Gastrocnemius medialis (tissue), 4 donors: ENCODE measurements at regions not wholly inside any gene's neighbourhood (a gene's known extent, or its start where the extent isn't known, plus 50 kb on each side); places are given as distances from the start of the nearest gene placed in this dataset.
"Not testable (repeated sequence)": the region's sequence is repeated elsewhere in the genome, so short reads cannot be mapped to it uniquely, and the experiment has no call there.

Experiments
- ATAC-seq, 2 donors: fragments of 150-250 bp; one replicate each; pipeline ENCODE4 v1.9.1; 2016
- DNase-seq, 2 donors: peaks; one replicate each; pipeline ENCODE4 v3.0.0-alpha.2; 2019
- H3K27ac ChIP-seq, 4 donors: fragments of 200-600 bp; sonication (generic); 1 replicate in 1 of 4; 2 replicates in 3 of 4; pipeline ENCODE4 v1.5.1; 2016 to 2018; ENCODE audit warnings: mild to moderate bottlenecking in 2 of 4, moderate library complexity in 1 of 4
- H3K27me3 ChIP-seq, 3 donors: fragments of 200-600 bp; sonication (generic) in 2 of 3; 1 replicate in 1 of 3; 2 replicates in 2 of 3; pipeline versions ENCODE4 v1.5.1 to v1.6.0; 2016 to 2019; ENCODE audit warnings: mild to moderate bottlenecking in 1 of 3, moderate library complexity in 1 of 3
- H3K36me3 ChIP-seq, 2 donors: fragments of 200-600 bp; sonication (generic) in 1 of 2; one replicate each; pipeline ENCODE4 v1.5.1; 2017 to 2018
- H3K4me1 ChIP-seq, 2 donors: fragments of 200-600 bp; sonication (generic) in 1 of 2; one replicate each; pipeline ENCODE4 v1.5.1; 2016 to 2017; ENCODE audit warnings: mild to moderate bottlenecking in 2 of 2
- H3K4me3 ChIP-seq, 4 donors: fragments of 200-600 bp; sonication (generic) in 3 of 4; 1 replicate in 1 of 4; 2 replicates in 3 of 4; pipeline ENCODE4 v1.5.1; 2016 to 2019; ENCODE audit warnings: mild to moderate bottlenecking in 2 of 4
- H3K9me3 ChIP-seq, 3 donors: fragments of 200-600 bp; sonication (generic) in 2 of 3; 1 replicate in 1 of 3; 2 replicates in 2 of 3; pipeline ENCODE4 v1.5.1; 2016 to 2019
- POLR2A ChIP-seq, 2 donors: fragments of 450-650 bp; IDR thresholded peaks; one replicate each; pipeline ENCODE4 v1.6.1; 2017; ENCODE audit warnings: antibody characterized with exemption in 2 of 2, mild to moderate bottlenecking in 2 of 2, moderate library complexity in 2 of 2
- in situ Hi-C, 4 donors: fragments of 200-750 bp; cut with MboI; loops; one replicate each; pipeline versions ENCODE4 v1.15.0 to v1.8.0; 2017; ENCODE audit warnings: low sequenced_read_pairs in 4 of 4
- intact Hi-C: fragments of 100-400 bp; cut with DNase I; formaldehyde crosslinking; loops from one replicate; pipeline ENCODE4 v1.15.1; 2023; ENCODE audit warnings: low total_unique reads
- TF ChIP-seq, protein P1 (sequence below), 5 experiments: fragments of 450-650 bp in 3 of 5; fragments of 200-600 bp in 2 of 5; sonication (generic) in 2 of 5; IDR thresholded peaks in 4 of 5; conservative IDR thresholded peaks in 1 of 5; 1 replicate in 4 of 5; 2 replicates in 1 of 5; pipeline ENCODE4 v1.5.1; 2016 to 2019; ENCODE audit warnings: antibody characterized with exemption in 5 of 5, mild to moderate bottlenecking in 3 of 5, moderate library complexity in 3 of 5

DNA sequence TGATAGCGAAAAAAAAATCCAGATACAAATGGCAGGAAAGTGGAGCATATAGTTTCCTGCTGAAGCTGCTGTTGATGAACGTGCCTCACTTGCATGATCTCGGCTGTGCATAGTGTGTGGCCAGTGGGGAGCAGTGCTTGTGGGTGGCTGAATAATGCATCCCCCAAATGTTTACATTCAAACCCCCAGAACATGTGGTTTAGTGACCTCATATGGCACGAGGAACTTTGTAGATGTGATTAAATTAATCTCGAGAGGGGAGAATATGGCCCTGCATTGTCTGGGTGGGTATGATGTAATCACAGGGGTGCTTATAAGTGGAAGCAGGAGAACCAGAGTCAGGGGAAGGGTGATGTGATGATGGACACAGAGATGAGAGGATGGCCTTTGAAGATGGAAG, 425.0 kb downstream of the TMEM121 start:
- no peak overlapping the region for H3K27ac ChIP-seq
- in situ Hi-C loops (no loop called here), intact Hi-C loops (no loop called here)
- H3K9me3 ChIP-seq = no peaks in the 10 kb centered on the region
- H3K36me3 ChIP-seq = no peaks in the 10 kb centered on the region
- no peaks in the 10 kb centered on the region for H3K27me3 ChIP-seq
- no peak for TF ChIP-seq POLR2A (IDR thresholded peaks at IDR 0.05)
- DNase-seq (no peak), ATAC-seq (no peak)
- no peak overlapping the region for H3K4me3 ChIP-seq
- no peaks in the 10 kb centered on the region for H3K4me1 ChIP-seq

DNA sequence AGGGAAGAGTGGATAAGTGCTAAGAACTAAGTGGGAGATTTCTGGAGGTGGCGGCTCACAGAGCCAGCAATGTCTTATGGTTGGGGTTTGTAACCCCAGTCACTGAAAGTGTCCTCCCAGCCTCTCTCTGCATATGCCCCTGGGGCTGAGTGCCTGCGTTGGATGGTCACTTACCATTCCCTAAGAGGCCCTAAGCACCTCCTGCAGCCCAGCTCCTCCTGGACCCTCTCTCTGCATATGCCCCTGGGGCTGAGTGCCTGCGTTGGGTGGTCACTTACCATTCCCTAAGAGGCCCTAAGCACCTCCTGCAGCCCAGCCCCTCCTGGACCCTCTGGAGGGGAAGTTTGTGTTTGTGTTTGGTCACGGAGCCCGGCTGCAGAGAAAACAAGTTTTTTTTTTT, 425.8 kb downstream of the TMEM121 start:
- Histone ChIP-seq H3K27ac (no peak overlapping the region), H3K36me3 (no peaks in the 10 kb centered on the region), H3K4me1 (no peaks in the 10 kb centered on the region), H3K4me3 (no peak overlapping the region), H3K9me3 (no peaks in the 10 kb centered on the region), H3K27me3 (no peaks in the 10 kb centered on the region)
- in situ Hi-C loops = no loop called here
- ATAC-seq (no peak), DNase-seq (no peak)
- TF ChIP-seq POLR2A (IDR thresholded peaks at IDR 0.05) = no peak
- TF ChIP-seq, protein P1, sequence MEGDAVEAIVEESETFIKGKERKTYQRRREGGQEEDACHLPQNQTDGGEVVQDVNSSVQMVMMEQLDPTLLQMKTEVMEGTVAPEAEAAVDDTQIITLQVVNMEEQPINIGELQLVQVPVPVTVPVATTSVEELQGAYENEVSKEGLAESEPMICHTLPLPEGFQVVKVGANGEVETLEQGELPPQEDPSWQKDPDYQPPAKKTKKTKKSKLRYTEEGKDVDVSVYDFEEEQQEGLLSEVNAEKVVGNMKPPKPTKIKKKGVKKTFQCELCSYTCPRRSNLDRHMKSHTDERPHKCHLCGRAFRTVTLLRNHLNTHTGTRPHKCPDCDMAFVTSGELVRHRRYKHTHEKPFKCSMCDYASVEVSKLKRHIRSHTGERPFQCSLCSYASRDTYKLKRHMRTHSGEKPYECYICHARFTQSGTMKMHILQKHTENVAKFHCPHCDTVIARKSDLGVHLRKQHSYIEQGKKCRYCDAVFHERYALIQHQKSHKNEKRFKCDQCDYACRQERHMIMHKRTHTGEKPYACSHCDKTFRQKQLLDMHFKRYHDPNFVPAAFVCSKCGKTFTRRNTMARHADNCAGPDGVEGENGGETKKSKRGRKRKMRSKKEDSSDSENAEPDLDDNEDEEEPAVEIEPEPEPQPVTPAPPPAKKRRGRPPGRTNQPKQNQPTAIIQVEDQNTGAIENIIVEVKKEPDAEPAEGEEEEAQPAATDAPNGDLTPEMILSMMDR (IDR thresholded peaks at IDR 0.05 in 4 of 5, conservative IDR thresholded peaks at IDR 0.05 in 1 of 5) = no peak
- intact Hi-C loops = no loop called here

DNA sequence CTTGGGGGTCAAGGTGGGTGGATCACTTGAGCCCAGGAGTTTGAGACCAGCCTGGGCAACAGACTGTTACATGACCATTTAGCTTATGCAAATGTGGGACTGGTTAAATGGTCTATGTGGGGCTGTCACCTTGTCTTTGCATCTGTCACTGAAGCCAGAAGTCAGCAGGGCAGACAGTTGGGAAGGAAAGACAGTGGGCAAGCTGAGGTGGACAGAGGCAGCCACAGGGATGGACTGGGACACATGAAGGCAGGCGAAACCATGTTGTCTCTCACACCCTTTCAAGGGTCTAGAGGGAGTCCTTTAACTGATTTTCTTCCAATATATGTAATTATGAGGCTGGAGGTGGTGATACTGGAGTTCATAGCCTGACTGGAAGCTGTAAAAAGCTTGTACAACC, 426.4 kb downstream of the TMEM121 start:
- H3K27ac ChIP-seq = no peak overlapping the region
- no peaks in the 10 kb centered on the region for H3K9me3 ChIP-seq
- H3K36me3 ChIP-seq = no peaks in the 10 kb centered on the region
- no peaks in the 10 kb centered on the region for H3K27me3 ChIP-seq
- no peak overlapping the region for H3K4me3 ChIP-seq
- no peak for DNase-seq
- no peaks in the 10 kb centered on the region for H3K4me1 ChIP-seq
- ATAC-seq = no peak
- intact Hi-C loops = no loop called here
- in situ Hi-C loops = no loop called here
- no peak for TF ChIP-seq POLR2A (IDR thresholded peaks at IDR 0.05)
- TF ChIP-seq, protein P1 (IDR thresholded peaks at IDR 0.05 in 4 of 5, conservative IDR thresholded peaks at IDR 0.05 in 1 of 5) = no peak

DNA sequence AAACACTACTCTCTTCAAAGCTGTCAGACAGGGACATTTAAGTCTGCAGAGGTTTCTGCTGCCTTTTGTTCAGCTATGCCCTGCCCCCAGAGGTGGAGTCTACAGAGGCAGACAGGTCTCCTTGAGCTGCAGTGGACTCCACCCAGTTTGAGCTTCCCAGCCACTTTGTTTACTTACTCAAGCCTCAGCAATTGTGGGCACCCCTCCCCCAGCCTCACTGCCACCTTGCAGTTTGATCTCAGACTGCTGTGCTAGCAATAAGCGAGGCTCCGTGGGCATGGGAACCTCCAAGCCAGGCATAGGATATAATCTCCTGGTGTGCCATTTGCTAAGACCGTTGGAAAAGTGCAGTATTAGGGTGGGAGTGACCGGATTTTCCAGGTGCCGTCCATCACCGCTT, 435.2 kb downstream of the TMEM121 start:
- ATAC-seq, in situ Hi-C loops, H3K27me3 ChIP-seq, H3K4me1 ChIP-seq, H3K4me3 ChIP-seq, H3K9me3 ChIP-seq, H3K36me3 ChIP-seq, DNase-seq, intact Hi-C loops, H3K27ac ChIP-seq: not testable (repeated sequence)

DNA sequence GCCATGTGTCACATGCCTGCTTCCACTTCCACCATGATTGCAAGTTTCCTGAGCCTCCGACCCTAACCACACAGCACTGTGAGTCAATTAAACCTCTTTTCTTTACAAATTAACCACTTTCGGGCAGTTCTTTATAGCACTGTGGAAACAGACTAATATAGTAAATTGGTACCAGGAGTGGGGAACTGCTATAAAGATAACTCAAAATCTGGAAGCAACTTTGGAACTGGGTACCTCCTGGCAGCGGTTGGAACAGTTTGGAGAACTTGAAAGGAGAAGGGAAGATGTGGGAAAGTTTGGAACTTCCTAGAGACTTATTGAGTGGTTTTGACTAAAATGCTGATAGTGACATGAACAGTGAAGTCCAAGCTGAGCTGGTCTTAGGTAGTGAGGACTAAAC, 436.1 kb downstream of the TMEM121 start:
- Histone ChIP-seq H3K36me3 (no peaks in the 10 kb centered on the region), H3K4me3 (no peak overlapping the region), H3K9me3 (no peaks in the 10 kb centered on the region), H3K4me1 (no peaks in the 10 kb centered on the region), H3K27me3 (no peaks in the 10 kb centered on the region), H3K27ac (no peak overlapping the region)
- DNase-seq (no peak), ATAC-seq (no peak)
- TF ChIP-seq, protein P1 (IDR thresholded peaks at IDR 0.05 in 4 of 5, conservative IDR thresholded peaks at IDR 0.05 in 1 of 5) = no peak
- no peak for TF ChIP-seq POLR2A (IDR thresholded peaks at IDR 0.05)
- in situ Hi-C loops (no loop called here), intact Hi-C loops (no loop called here)

DNA sequence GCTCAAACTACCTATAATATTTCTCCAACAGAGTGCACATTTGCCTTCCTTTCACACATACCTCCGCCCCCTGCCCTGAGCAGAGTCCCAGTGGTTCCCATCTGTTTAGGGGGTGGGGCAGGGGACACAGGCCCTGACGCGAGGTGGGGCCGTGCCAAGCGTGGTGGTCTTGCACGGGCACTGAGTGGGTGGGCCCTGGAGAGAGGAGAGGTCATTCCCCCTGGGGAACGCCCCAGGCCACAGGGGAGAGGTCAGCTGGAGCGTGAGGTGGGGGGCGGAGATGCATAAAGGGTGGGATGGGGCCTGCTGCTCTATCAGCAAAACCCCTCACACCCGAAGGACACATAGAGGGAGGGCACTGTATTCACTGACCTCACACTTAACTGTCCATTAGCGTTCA, 441.9 kb downstream of the TMEM121 start:
- H3K27ac ChIP-seq = no peak overlapping the region
- TF ChIP-seq, protein P1 (IDR thresholded peaks at IDR 0.05 in 4 of 5, conservative IDR thresholded peaks at IDR 0.05 in 1 of 5) = no peak
- no peak for TF ChIP-seq POLR2A (IDR thresholded peaks at IDR 0.05)
- intact Hi-C loops (no loop called here), in situ Hi-C loops (no loop called here)
- H3K9me3 ChIP-seq = no peaks in the 10 kb centered on the region
- DNase-seq = no peak
- H3K27me3 ChIP-seq = no peaks in the 10 kb centered on the region
- H3K36me3 ChIP-seq = no peaks in the 10 kb centered on the region
- H3K4me3 ChIP-seq = no peak overlapping the region
- no peaks in the 10 kb centered on the region for H3K4me1 ChIP-seq
- ATAC-seq = no peak

DNA sequence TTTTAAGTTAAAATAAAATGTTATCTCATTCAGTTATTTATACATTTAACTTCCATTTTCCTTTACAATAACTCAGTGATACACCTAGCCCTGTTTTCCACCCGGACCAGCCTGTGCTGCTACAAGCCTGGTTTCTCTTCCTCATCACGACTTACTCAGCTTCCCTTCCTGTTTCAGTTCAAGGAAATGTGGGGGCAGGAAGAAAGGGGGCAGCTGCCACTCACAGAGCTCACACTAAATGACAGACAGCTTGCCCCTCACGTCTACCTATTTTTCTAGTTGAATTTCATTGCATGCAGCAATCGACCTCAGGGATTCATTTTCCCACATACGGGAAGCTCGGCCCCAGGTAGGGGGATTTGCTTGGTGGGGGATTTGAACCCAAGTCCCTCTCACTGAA, 442.6 kb downstream of the TMEM121 start:
- H3K9me3 ChIP-seq, H3K27me3 ChIP-seq, ATAC-seq: not testable (repeated sequence)

DNA sequence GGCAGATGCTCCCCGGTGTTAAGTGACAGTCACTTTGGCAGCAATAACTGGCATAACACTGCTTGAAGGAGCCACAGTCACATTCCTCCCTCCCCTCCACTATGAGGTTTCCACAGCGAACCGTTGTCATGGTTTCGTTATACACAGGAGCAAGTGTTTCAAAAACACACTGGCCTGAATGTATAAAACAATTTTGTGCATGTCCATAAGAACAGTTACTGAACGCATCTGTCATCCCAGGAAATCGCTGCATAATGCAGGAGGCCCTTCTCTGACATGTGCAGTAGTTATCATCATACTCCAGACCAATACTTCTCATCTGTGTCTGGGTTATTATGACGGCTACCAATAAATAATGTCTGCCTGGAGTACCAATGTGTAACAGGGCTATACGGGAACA, 444.4 kb downstream of the TMEM121 start:
- ATAC-seq, H3K36me3 ChIP-seq, H3K4me3 ChIP-seq, intact Hi-C loops, H3K27ac ChIP-seq, in situ Hi-C loops, DNase-seq, H3K27me3 ChIP-seq, H3K4me1 ChIP-seq, H3K9me3 ChIP-seq: not testable (repeated sequence)

More for the DNA sequence above, 442.6 kb downstream of the TMEM121 start:
- intact Hi-C loops, H3K4me3 ChIP-seq, H3K36me3 ChIP-seq, in situ Hi-C loops, DNase-seq, H3K27ac ChIP-seq, H3K4me1 ChIP-seq: not testable (repeated sequence)
